ENCODE measurements at regions not wholly inside any gene's neighbourhood (a gene's known extent, or its start where the extent isn't known, plus 50 kb on each side); places are given as distances from the start of the nearest gene placed in this dataset.

DNA sequence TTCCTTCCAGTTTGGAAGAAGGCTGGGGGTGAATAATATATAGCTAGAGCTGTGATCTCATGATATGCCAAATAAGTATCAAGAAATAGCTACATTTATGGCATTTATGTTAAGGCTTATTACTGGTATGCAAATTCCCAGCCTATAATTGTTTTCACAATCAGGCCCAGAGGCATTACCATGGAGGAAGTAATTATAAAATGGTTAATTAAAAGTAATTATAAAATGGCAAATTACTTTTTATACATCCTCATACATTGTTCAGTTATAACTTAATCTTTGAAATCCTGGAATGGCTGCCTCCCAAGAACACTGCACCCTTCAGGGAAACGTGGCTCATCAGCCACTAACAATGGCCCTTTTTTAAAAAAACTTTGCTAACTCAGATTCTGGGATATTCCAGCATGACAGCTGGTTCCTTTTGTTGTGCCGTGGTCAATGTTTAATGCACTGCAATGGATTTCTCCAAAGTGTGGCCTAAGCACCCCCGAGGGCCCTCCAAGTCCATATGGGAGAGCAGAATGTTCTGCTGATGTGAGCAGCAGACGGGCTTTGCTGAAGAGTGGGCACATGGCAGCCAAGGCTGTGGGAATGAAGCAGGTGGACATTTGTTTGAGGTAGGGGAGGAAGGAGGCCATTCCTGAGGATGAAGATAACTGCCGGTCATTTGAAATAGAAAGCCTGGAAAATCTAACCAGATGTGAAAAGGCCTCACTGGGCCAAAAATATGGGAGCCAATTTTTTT is 483.5 kb upstream of the GCFC2 start:
- TF ChIP-seq EP300 (IDR thresholded peaks at IDR 0.05; ENCODE audit: borderline replicate concordance in 1 of 2, low read depth in 1 of 2, low read length in 1 of 2), result no peak
- TF ChIP-seq CHD2 (IDR thresholded peaks at IDR 0.05; ENCODE audit: low read length, partially characterized antibody), result no peak
- TF ChIP-seq, protein P1, sequence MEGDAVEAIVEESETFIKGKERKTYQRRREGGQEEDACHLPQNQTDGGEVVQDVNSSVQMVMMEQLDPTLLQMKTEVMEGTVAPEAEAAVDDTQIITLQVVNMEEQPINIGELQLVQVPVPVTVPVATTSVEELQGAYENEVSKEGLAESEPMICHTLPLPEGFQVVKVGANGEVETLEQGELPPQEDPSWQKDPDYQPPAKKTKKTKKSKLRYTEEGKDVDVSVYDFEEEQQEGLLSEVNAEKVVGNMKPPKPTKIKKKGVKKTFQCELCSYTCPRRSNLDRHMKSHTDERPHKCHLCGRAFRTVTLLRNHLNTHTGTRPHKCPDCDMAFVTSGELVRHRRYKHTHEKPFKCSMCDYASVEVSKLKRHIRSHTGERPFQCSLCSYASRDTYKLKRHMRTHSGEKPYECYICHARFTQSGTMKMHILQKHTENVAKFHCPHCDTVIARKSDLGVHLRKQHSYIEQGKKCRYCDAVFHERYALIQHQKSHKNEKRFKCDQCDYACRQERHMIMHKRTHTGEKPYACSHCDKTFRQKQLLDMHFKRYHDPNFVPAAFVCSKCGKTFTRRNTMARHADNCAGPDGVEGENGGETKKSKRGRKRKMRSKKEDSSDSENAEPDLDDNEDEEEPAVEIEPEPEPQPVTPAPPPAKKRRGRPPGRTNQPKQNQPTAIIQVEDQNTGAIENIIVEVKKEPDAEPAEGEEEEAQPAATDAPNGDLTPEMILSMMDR (IDR thresholded peaks at IDR 0.05), result no peak
- no peak for TF ChIP-seq JUND (IDR thresholded peaks at IDR 0.05)
- no peak for TF ChIP-seq RAD21 (IDR thresholded peaks at IDR 0.05; ENCODE audit: low read length)
- no peak for TF ChIP-seq POLR2AphosphoS5 (IDR thresholded peaks at IDR 0.05; ENCODE audit: low read depth, low read length)
- no peak for TF ChIP-seq YY1 (IDR thresholded peaks at IDR 0.05; ENCODE audit: low read depth)
